ENCODE measurements at regions not wholly inside any gene's neighbourhood (a gene's known extent, or its start where the extent isn't known, plus 50 kb on each side); places are given as distances from the start of the nearest gene placed in this dataset.

- Histone ChIP-seq H2AFZ (ENCODE audit: control insufficient read depth, low read depth, low read length) (no peak overlapping the region), H3K79me2 (ENCODE audit: control insufficient read depth, insufficient read depth, low read length) (no peaks in the 10 kb centered on the region), H3K4me3 (no peak overlapping the region), H3K27me3 (replicated peaks in 1 of 2; ENCODE audit: control insufficient read depth in 2 of 2, insufficient read depth in 2 of 2, low read length in 1 of 2) (no peaks in the 10 kb centered on the region), H3K27ac (ENCODE audit: control insufficient read depth, insufficient read depth) (no peak overlapping the region), H3K4me1 (ENCODE audit: control insufficient read depth, insufficient read depth, low read length) (no peaks in the 10 kb centered on the region), H3K36me3 (ENCODE audit: control insufficient read depth in 2 of 2, insufficient read depth in 2 of 2, low read length in 1 of 2) (no peaks in the 10 kb centered on the region), H4K20me1 (ENCODE audit: control insufficient read depth, insufficient read depth) (no peaks in the 10 kb centered on the region), H3K4me2 (ENCODE audit: control insufficient read depth, insufficient read depth) (no peak overlapping the region), H3K9ac (ENCODE audit: control insufficient read depth, insufficient read depth, low read length) (no peak overlapping the region), H3K9me3 (replicated peaks; ENCODE audit: control insufficient read depth, insufficient read depth, low read length) (no peaks in the 10 kb centered on the region)
- ATAC-seq (no peak), DNase-seq (ENCODE audit: low read depth, low spot score) (no peak), FAIRE-seq (no peak)
- in situ Hi-C loops (cut with MboI) (no loop called here), intact Hi-C loops (cut with micrococcal nuclease; ENCODE audit: unreplicated experiment) (no loop called here)
- WGBS (ENCODE audit: insufficient coverage, insufficient replicate concordance, low lambda C conversion rate, missing lambda C conversion rate), result 57% methylated on average over 4 of the region's 4 CpGs
- POLR2A ChIA-PET, result no interaction called here
- SMC1A ChIA-PET (ENCODE audit: uncharacterized antibody, unreplicated experiment), result no interaction called here
- no peak for TF ChIP-seq CHD1 (IDR thresholded peaks at IDR 0.05; ENCODE audit: low read depth, low read length)
- CTCF ChIA-PET, result no interaction called here
- RAD21 ChIA-PET (ENCODE audit: unreplicated experiment), result no interaction called here
- no TSS peak for BruUV-seq (replicated peaks)
These were observed 75.9 kb upstream of the TCF4 start for GRCh38 chr18:55663891-55664290.

GRCh38 chr18:55658598-55658997 lies 70.6 kb upstream of the TCF4 start:
- H3K9ac ChIP-seq (ENCODE audit: control insufficient read depth, insufficient read depth, low read length), result no peak overlapping the region
- FAIRE-seq, result no peak
- SMC1A ChIA-PET (ENCODE audit: uncharacterized antibody, unreplicated experiment), result no interaction called here
- H3K9me3 ChIP-seq (replicated peaks; ENCODE audit: control insufficient read depth, insufficient read depth, low read length), result no peaks in the 10 kb centered on the region
- no peaks in the 10 kb centered on the region for H3K4me1 ChIP-seq (ENCODE audit: control insufficient read depth, insufficient read depth, low read length)
- CTCF ChIA-PET, result no interaction called here
- H3K4me3 ChIP-seq, result no peak overlapping the region
- H3K4me2 ChIP-seq (ENCODE audit: control insufficient read depth, insufficient read depth), result no peak overlapping the region
- no peaks in the 10 kb centered on the region; a peak in 1 of 4 replicates for H3K27me3 ChIP-seq (replicated peaks in 1 of 2; ENCODE audit: control insufficient read depth in 2 of 2, insufficient read depth in 2 of 2, low read length in 1 of 2)
- no peaks in the 10 kb centered on the region for H3K79me2 ChIP-seq (ENCODE audit: control insufficient read depth, insufficient read depth, low read length)
- POLR2A ChIA-PET, result no interaction called here
- intact Hi-C loops (cut with micrococcal nuclease; ENCODE audit: unreplicated experiment), result no loop called here
- WGBS (ENCODE audit: insufficient coverage, insufficient replicate concordance, low lambda C conversion rate, missing lambda C conversion rate), result 49% methylated on average over 2 of the region's 2 CpGs
- ATAC-seq, result no peak
- in situ Hi-C loops (cut with MboI), result no loop called here
- BruUV-seq (replicated peaks), result no TSS peak
- no peak overlapping the region for H3K27ac ChIP-seq (ENCODE audit: control insufficient read depth, insufficient read depth)
- no peaks in the 10 kb centered on the region for H3K36me3 ChIP-seq (ENCODE audit: control insufficient read depth in 2 of 2, insufficient read depth in 2 of 2, low read length in 1 of 2)
- DNase-seq (ENCODE audit: low read depth, low spot score), result no peak
- no peaks in the 10 kb centered on the region for H4K20me1 ChIP-seq (ENCODE audit: control insufficient read depth, insufficient read depth)
- RAD21 ChIA-PET (ENCODE audit: unreplicated experiment), result no interaction called here
- H2AFZ ChIP-seq (ENCODE audit: control insufficient read depth, low read depth, low read length), result no peak overlapping the region
- TF ChIP-seq BCL3 (IDR thresholded peaks at IDR 0.05; ENCODE audit: borderline replicate concordance, insufficient read depth, low read depth, low read length, poor library complexity, severe bottlenecking) (no peak), IRF5 (IDR thresholded peaks at IDR 0.05; ENCODE audit: borderline replicate concordance) (no peak), YY1 (IDR thresholded peaks at IDR 0.05; ENCODE audit: low read depth, low read length) (no peak), PKNOX1 (IDR thresholded peaks at IDR 0.05) (no peak), YBX1 (IDR thresholded peaks at IDR 0.05) (no peak), ZNF384 (IDR thresholded peaks at IDR 0.05; ENCODE audit: borderline replicate concordance, low read depth, low read length) (no peak), ZNF592 (IDR thresholded peaks at IDR 0.05) (no peak), RELA (IDR thresholded peaks at IDR 0.05; ENCODE audit: borderline replicate concordance, partially characterized antibody) (no peak), SUPT20H (IDR thresholded peaks at IDR 0.05; ENCODE audit: borderline replicate concordance, control insufficient read depth, low read depth, low read length) (no peak)
